Neural crest cell (in vitro differentiated cells): ENCODE measurements at regions not wholly inside any gene's neighbourhood (a gene's known extent, or its start where the extent isn't known, plus 50 kb on each side); places are given as distances from the start of the nearest gene placed in this dataset.

ENCODE experiments used
- DNase-seq: peaks from one replicate; pipeline ENCODE4 v3.0.0; 2021; ENCODE audit warnings: low read depth, mixed read lengths, low spot score
- H3K27ac Mint-ChIP-seq: one replicate; pipeline ENCODE4 v1.8.0; 2021; ENCODE audit warnings: mild to moderate bottlenecking, mixed read lengths; ENCODE audit not compliant: unreplicated experiment
- H3K27me3 Mint-ChIP-seq: 2 replicates; pipeline ENCODE4 v1.8.0; 2021; ENCODE audit warnings: low read depth, mild to moderate bottlenecking, mixed read lengths
- H3K36me3 Mint-ChIP-seq: 2 replicates; pipeline ENCODE4 v1.8.0; 2021; ENCODE audit warnings: low read depth, mild to moderate bottlenecking, mixed read lengths
- H3K4me1 Mint-ChIP-seq: 2 replicates; pipeline ENCODE4 v1.8.0; 2021; ENCODE audit warnings: mixed read lengths
- H3K4me3 Mint-ChIP-seq: one replicate; pipeline ENCODE4 v1.8.0; 2021; ENCODE audit warnings: mild to moderate bottlenecking, mixed read lengths
- H3K9me3 Mint-ChIP-seq: 2 replicates; pipeline ENCODE4 v1.8.0; 2021; ENCODE audit warnings: mixed read lengths
- TF ChIP-seq, protein P1 (sequence below): fragments of 200-600 bp; sonication (generic); conservative IDR thresholded peaks from 2 replicates; pipeline ENCODE4 v1.5.0; 2021; ENCODE audit warnings: antibody characterized with exemption, mild to moderate bottlenecking

GRCh38 chr14:89681086-89682018 is 264.3 kb upstream of the FOXN3 start:
- peaks cover 8% of the 10 kb centered on the region for H3K9me3 Mint-ChIP-seq
- H3K4me3 Mint-ChIP-seq: no peak overlapping the region
- H3K27ac Mint-ChIP-seq: no peak overlapping the region
- H3K4me1 Mint-ChIP-seq: no peaks in the 10 kb centered on the region
- peaks cover 5% of the 10 kb centered on the region for H3K36me3 Mint-ChIP-seq
- TF ChIP-seq, protein P1, sequence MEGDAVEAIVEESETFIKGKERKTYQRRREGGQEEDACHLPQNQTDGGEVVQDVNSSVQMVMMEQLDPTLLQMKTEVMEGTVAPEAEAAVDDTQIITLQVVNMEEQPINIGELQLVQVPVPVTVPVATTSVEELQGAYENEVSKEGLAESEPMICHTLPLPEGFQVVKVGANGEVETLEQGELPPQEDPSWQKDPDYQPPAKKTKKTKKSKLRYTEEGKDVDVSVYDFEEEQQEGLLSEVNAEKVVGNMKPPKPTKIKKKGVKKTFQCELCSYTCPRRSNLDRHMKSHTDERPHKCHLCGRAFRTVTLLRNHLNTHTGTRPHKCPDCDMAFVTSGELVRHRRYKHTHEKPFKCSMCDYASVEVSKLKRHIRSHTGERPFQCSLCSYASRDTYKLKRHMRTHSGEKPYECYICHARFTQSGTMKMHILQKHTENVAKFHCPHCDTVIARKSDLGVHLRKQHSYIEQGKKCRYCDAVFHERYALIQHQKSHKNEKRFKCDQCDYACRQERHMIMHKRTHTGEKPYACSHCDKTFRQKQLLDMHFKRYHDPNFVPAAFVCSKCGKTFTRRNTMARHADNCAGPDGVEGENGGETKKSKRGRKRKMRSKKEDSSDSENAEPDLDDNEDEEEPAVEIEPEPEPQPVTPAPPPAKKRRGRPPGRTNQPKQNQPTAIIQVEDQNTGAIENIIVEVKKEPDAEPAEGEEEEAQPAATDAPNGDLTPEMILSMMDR: no peak
- DNase-seq: no peak
- no peaks in the 10 kb centered on the region for H3K27me3 Mint-ChIP-seq

- no peak overlapping the region for H3K27ac Mint-ChIP-seq
- peaks cover 7% of the 10 kb centered on the region for H3K9me3 Mint-ChIP-seq
These were observed 263.1 kb upstream of the FOXN3 start for GRCh38 chr14:89680156-89680555.

GRCh38 chr14:89678768-89679167 is 261.7 kb upstream of the FOXN3 start:
- no peak for DNase-seq
- no peaks in the 10 kb centered on the region for H3K27me3 Mint-ChIP-seq
- H3K9me3 Mint-ChIP-seq: peaks cover 5% of the 10 kb centered on the region
- TF ChIP-seq, protein P1: no peak
- H3K4me1 Mint-ChIP-seq: no peaks in the 10 kb centered on the region
- H3K36me3 Mint-ChIP-seq: no peaks in the 10 kb centered on the region
- H3K4me3 Mint-ChIP-seq: no peak overlapping the region
- no peak overlapping the region for H3K27ac Mint-ChIP-seq

More at GRCh38 chr14:89680156-89680555, 263.1 kb upstream of the FOXN3 start:
- no peak for DNase-seq
- Mint-ChIP-seq H3K4me1 (no peaks in the 10 kb centered on the region), H3K27me3 (no peaks in the 10 kb centered on the region), H3K36me3 (peaks cover 3% of the 10 kb centered on the region), H3K4me3 (no peak overlapping the region)
- TF ChIP-seq, protein P1: no peak

DNA sequence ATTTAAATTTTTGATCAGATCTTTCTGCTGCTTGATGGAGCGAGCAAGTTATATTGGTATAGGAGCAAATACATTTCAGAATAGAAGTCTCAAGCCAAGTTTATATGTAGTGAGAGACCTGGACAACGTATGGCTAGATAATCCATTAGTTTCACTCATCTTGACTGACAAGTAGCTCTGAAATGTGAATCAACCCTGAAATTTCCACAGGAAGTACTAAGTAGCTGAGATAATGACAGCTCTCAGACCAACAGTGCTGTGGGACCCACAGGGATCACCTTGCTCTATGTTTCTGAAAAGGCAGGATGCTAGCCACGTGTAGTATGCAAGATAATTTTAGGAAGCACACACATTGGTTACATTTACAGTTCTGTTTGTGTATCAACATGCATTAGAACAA is 258.6 kb upstream of the FOXN3 start:
- peaks cover 2% of the 10 kb centered on the region for H3K9me3 Mint-ChIP-seq
- TF ChIP-seq, protein P1: no peak
- no peak overlapping the region for H3K27ac Mint-ChIP-seq
- no peak overlapping the region for H3K4me3 Mint-ChIP-seq
- H3K4me1 Mint-ChIP-seq: peaks cover 5% of the 10 kb centered on the region
- no peak for DNase-seq
- H3K36me3 Mint-ChIP-seq: no peaks in the 10 kb centered on the region
- no peaks in the 10 kb centered on the region for H3K27me3 Mint-ChIP-seq

- peaks cover 2% of the 10 kb centered on the region for H3K9me3 Mint-ChIP-seq
- DNase-seq: no peak
- TF ChIP-seq, protein P1: no peak
- H3K4me3 Mint-ChIP-seq: no peak overlapping the region
- no peaks in the 10 kb centered on the region for H3K27me3 Mint-ChIP-seq
- no peaks in the 10 kb centered on the region for H3K36me3 Mint-ChIP-seq
- H3K4me1 Mint-ChIP-seq: peaks cover 5% of the 10 kb centered on the region
- no peak overlapping the region for H3K27ac Mint-ChIP-seq
These were observed 257.9 kb upstream of the FOXN3 start for GRCh38 chr14:89674936-89675335.
